HG02840 (cell line): ENCODE measurements at regions not wholly inside any gene's neighbourhood (a gene's known extent, or its start where the extent isn't known, plus 50 kb on each side); places are given as distances from the start of the nearest gene placed in this dataset.
"Not testable (repeated sequence)": the region's sequence is repeated elsewhere in the genome, so short reads cannot be mapped to it uniquely, and the experiment has no call there.

ENCODE experiments used
- ATAC-seq: cut with Tn5 transposase; IDR thresholded peaks from one replicate; pipeline ENCODE4 v1.9.1; 2021; ENCODE audit warnings: mild to moderate bottlenecking, moderate library complexity, moderate number of reproducible peaks; ENCODE audit not compliant: unreplicated experiment, low FRiP score

- ATAC-seq = no peak
Observed at GRCh38 chr4:128542047-128542446, 254.4 kb upstream of the PGRMC2 start.

GRCh38 chr4:128540122-128540521 is 252.5 kb upstream of the PGRMC2 start:
- ATAC-seq = no peak

- ATAC-seq = no peak
Observed at GRCh38 chr4:128538111-128538882, 250.7 kb upstream of the PGRMC2 start.

- no peak for ATAC-seq
Observed at GRCh38 chr4:128536746-128537145, 249.1 kb upstream of the PGRMC2 start.

- not testable (repeated sequence) for ATAC-seq
Observed at GRCh38 chr4:128535510-128535909, 247.9 kb upstream of the PGRMC2 start.

GRCh38 chr4:128528793-128529553 is 241.4 kb upstream of the PGRMC2 start:
- no peak for ATAC-seq

- no peak for ATAC-seq
Observed at GRCh38 chr4:128527946-128528576, 240.4 kb upstream of the PGRMC2 start.

GRCh38 chr4:128527351-128527750 is 239.7 kb upstream of the PGRMC2 start:
- no peak for ATAC-seq

GRCh38 chr4:128525992-128526630 is 238.5 kb upstream of the PGRMC2 start:
- no peak for ATAC-seq

GRCh38 chr4:128525387-128525786 is 237.8 kb upstream of the PGRMC2 start:
- no peak for ATAC-seq

- ATAC-seq = no peak
Observed at GRCh38 chr4:128524311-128524710, 236.7 kb upstream of the PGRMC2 start.

- ATAC-seq = no peak
Observed at GRCh38 chr4:128521648-128522111, 234.1 kb upstream of the PGRMC2 start.

- no peak for ATAC-seq
Observed at GRCh38 chr4:128521156-128521555, 233.5 kb upstream of the PGRMC2 start.

GRCh38 chr4:128519163-128519830 is 231.7 kb upstream of the PGRMC2 start:
- ATAC-seq = no peak

- ATAC-seq = peak; percentile 96
Observed at GRCh38 chr4:128517739-128518510, 230.3 kb upstream of the PGRMC2 start.

GRCh38 chr4:128517096-128517738 is 229.6 kb upstream of the PGRMC2 start:
- no peak for ATAC-seq

- no peak for ATAC-seq
Observed at GRCh38 chr4:128516301-128516969, 228.8 kb upstream of the PGRMC2 start.

GRCh38 chr4:128513664-128514484 is 226.3 kb upstream of the PGRMC2 start:
- no peak for ATAC-seq
